Skin epidermis (tissue), 12 donors: ENCODE measurements at regions not wholly inside any gene's neighbourhood (a gene's known extent, or its start where the extent isn't known, plus 50 kb on each side); places are given as distances from the start of the nearest gene placed in this dataset.

Source experiments
- H3K27ac ChIP-seq, 21 experiments: fragments of 200-600 bp; sonication (generic) in 11 of 21; one replicate each; pipeline ENCODE4 v1.5.0; 2020; ENCODE audit warnings: mild to moderate bottlenecking in 3 of 21, inconsistent platforms in 2 of 21, moderate library complexity in 2 of 21
- H3K4me3 ChIP-seq, 7 experiments: fragments of 200-600 bp; sonication (generic) in 2 of 7; one replicate each; pipeline ENCODE4 v1.5.0; 2020; ENCODE audit warnings: inconsistent platforms in 2 of 7, mild to moderate bottlenecking in 2 of 7, moderate library complexity in 1 of 7

DNA sequence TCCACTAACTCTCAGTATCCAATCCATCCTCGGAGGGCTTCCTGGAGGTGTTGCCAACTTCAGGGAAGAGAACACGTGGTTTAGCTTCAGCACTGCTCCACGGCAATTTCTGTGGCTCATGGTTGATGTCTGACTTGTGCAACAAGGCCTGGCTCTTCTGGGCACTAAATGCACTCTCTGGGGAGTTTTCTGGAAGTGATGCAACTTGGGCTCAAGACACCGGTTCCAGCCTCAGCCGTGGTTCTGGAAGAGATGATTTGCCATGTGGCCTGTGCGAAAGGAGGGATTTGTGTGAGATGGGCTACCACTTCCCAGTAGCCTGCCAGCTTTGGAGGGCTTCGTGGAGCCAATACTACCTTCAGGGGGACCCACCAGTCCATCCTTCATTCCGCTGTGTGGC lies 118.6 kb upstream of the RTL1 start:
- Histone ChIP-seq H3K27ac (no peak overlapping the region), H3K4me3 (no peak overlapping the region)

DNA sequence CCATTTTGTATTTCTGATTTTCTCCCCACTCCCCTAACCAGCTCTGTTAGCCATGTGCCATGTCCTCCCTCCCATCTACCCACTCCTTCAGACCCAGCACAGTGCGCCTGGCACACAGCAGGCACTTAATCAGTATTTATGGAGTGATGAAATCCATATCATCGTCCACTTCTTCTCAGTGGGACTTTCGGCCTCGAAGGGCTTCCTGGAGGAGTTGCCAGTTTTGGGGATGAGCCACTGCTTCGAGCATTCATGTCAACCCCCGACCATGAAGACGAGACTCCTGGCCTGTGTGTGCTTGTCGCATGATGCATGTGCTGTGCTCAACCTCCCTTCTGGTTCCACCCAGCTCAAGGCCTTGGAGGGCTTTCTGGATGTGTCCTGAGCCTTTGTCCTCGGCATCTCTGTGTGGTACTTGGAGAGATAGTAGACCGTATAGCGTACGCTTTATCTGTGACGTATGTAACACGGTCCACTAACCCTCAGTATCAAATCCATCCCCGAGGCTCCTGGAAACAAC lies 119.5 kb upstream of the RTL1 start:
- no peak overlapping the region for H3K4me3 ChIP-seq
- no peak overlapping the region for H3K27ac ChIP-seq

DNA sequence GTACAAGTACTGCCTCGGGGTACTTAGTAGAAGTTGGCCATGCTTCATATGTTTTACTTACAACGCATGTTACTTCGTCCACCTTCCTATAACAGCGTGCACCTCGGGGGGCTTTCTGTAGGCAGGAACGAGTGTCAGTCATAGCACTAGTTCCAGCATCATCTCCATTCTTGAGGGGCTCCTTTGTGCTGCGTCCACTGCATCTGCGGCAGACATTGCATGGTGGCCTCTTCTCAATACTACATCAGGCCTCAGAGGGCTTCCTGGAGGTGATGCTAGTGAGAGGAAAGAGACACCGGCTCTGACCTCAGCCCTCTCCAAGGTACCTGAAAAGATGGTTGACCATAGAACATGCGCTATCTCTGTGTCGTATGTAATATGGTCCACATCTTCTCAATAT lies 121.2 kb upstream of the RTL1 start:
- no peak overlapping the region for H3K27ac ChIP-seq

DNA sequence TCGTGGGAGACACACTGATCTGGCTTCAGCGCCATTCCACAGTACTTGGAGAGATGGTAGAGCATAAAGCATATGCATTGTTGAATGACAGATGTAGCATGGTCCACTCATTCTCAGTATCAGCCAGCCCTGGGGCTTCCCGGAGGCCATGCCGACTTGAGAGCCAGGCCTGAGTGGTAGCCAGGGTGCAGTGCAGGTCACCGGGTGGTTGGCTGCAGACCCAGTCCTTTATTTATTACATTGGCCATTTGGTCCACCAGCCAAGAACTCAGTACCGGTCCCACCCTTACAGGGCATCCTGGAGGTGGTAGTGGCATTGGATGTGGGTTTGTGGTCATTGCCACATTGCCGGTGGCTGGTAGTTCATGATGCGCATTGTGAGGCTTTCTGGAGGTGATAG lies 121.6 kb upstream of the RTL1 start:
- H3K27ac ChIP-seq, result no peak overlapping the region
- H3K4me3 ChIP-seq, result no peak overlapping the region

More for the DNA sequence above, 121.2 kb upstream of the RTL1 start:
- H3K4me3 ChIP-seq, result no peak overlapping the region

GRCh38 chr14:101025696-101026095 lies 122.2 kb upstream of the RTL1 start:
- H3K27ac ChIP-seq, result no peak overlapping the region
- H3K4me3 ChIP-seq, result no peak overlapping the region

- Histone ChIP-seq H3K4me3 (no peak overlapping the region), H3K27ac (no peak overlapping the region)
Observed at GRCh38 chr14:101026341-101026740, 122.8 kb upstream of the RTL1 start.

DNA sequence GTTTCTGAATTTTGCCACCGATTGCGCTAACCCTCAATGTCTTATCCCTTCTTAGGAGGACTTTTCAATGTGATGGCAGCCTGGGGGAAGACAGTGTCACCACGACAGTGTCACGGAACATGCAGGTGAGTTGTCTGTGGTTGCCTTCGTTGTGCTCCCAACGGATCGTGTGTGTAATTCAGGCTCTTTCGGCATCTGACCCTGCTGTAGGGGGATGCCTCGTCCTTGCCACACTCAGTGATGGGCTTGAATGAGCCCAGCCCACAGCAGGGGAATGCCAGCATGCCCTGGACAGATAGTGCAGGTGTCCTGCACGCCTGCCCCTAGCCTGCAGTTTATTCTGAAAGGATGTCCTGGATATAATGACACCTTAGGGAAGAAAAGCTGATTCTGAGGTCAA lies 123.8 kb upstream of the RTL1 start:
- Histone ChIP-seq H3K27ac (no peak overlapping the region), H3K4me3 (no peak overlapping the region)

GRCh38 chr14:101027966-101028365 lies 124.4 kb upstream of the RTL1 start:
- H3K27ac ChIP-seq, result no peak overlapping the region
- H3K4me3 ChIP-seq, result no peak overlapping the region

DNA sequence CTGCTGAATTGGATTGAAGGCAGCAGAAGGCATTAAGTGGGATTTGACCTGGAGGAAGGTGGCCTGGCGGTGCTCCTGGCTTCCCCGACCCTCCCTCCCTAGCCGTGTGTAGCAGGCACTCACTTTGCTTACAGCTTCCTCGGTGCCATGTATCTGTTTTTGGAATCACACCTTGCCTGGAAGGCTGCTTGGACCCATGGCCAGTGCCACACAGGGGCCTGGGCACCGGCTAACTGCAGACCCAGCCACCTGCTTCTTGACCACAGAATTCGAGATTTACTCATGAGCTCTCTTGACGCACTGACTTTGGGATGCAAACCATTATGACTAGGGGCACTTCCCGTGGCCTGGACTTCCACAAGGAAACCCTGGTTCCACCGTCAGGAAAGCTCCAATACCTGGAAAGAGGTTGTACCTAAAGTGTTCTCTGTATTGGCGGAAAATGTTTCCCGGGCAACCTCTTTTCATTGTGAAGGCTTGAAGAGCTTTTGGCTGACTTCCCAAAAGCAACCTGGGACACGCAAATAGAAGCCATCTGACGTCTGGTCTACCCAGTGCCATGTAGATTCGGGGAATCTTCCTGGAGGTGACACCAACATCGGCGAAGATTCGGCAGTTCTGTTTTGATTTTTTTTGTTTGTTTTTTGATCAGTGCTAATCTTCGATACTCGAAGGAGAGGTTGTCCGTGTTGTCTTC lies 125.6 kb upstream of the RTL1 start:
- Histone ChIP-seq H3K4me3 (no peak overlapping the region), H3K27ac (no peak overlapping the region)

DNA sequence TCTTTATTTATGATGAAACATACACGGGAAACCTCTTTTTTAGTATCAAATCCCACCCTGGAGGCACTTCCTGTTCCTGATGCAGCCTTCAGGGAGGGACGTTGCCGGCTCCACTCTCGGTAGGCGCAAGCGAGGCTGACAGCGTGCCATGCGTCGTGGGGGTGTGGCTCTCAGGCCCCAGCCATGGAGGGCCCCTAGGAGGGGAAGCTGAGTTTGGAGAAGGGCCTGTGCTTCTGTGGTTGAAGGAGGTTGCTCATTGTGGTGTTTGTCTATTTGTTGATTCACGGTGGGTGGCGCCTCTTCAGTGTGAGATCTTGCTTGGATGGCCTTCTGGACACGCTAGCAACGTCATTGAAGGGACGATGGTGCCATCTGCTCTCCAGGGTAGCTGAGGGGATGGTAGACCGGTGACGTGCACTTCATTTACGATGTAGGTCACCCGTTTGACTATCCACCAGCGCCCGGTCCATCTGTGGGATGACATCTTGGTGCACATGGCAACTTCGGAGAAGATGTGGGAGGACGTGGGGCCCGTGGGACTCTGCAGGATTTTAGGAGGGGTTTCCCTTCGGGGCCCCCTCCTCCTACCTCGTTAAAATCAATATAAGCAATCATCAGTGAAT lies 126.3 kb upstream of the RTL1 start:
- Histone ChIP-seq H3K27ac (no peak overlapping the region), H3K4me3 (no peak overlapping the region)

DNA sequence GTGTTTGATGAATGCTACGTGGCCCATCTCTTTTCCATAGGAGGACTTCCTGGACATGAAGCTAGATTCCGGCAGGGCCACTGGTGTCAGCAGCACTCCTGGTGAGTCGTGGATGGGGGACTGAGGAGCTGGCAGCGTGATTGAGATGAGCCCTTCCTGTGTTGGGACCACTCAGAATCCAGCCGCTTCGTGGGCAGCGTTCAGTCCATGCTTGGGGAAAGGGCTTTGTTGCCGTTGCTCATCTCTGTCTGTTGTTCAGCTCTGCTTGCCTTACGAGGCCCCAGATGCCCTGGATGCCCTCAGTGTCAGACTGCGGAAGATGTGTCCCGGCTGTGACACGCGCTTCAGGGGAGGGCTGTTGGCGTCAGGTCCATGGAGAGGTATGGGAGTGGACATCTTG lies 127.1 kb upstream of the RTL1 start:
- H3K4me3 ChIP-seq, result no peak overlapping the region
- no peak overlapping the region for H3K27ac ChIP-seq

DNA sequence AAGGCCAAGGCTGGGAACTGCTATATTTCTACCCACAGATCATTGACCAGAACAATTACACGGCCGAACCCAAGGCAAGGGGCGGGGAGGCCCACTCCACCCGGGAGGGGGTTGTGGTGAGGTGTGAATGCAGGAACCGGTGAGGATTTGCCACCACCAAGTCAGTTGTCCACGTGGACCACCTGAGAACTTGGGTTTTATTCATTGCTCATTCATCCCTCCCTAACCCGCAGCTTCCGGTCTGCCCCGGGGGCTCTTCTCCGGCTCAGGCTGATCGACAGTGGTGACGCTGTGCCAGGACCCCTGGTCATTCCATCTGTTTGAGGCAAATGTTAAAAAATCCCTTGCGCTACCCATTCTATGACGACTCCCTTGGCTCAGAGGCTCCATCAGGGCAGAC lies 127.7 kb upstream of the RTL1 start:
- Histone ChIP-seq H3K4me3 (no peak overlapping the region), H3K27ac (no peak overlapping the region)

- H3K4me3 ChIP-seq, result no peak overlapping the region
- H3K27ac ChIP-seq, result no peak overlapping the region
Observed at GRCh38 chr14:101031721-101032120, 128.2 kb upstream of the RTL1 start.

GRCh38 chr14:101032433-101032832 lies 128.9 kb upstream of the RTL1 start:
- no peak overlapping the region for H3K27ac ChIP-seq
- H3K4me3 ChIP-seq, result no peak overlapping the region

GRCh38 chr14:101033006-101033405 lies 129.5 kb upstream of the RTL1 start:
- H3K4me3 ChIP-seq, result no peak overlapping the region
- no peak overlapping the region for H3K27ac ChIP-seq

GRCh38 chr14:101033446-101034165 lies 130.1 kb upstream of the RTL1 start:
- Histone ChIP-seq H3K4me3 (no peak overlapping the region), H3K27ac (no peak overlapping the region)

DNA sequence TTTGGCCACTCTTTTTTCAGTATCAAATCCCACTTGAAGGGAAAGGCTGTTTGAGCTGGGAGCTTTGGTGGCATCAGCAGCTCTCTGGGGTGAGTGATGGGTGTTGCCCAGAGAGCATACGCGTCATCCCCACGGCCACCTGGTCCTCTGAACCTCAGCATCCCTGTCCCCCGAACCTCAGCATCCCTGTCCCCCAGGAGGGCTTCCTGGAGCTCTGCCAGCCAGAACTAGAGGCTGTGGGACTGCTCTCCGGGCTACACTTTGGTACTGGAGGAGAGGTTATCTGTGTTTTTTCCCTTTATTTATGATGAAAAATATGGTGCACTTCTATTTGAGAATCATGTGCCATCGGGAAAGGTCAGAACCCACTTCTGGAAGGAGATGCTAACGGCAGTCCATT lies 131.5 kb upstream of the RTL1 start:
- Histone ChIP-seq H3K4me3 (no peak overlapping the region), H3K27ac (no peak overlapping the region)

GRCh38 chr14:101035466-101036225 lies 132.1 kb upstream of the RTL1 start:
- Histone ChIP-seq H3K4me3 (no peak overlapping the region), H3K27ac (no peak overlapping the region)

- Histone ChIP-seq H3K27ac (no peak overlapping the region), H3K4me3 (no peak overlapping the region)
Observed at GRCh38 chr14:101037021-101037817, 133.7 kb upstream of the RTL1 start.
